NCI-H2196 (cell line): ENCODE measurements at regions not wholly inside any gene's neighbourhood (a gene's known extent, or its start where the extent isn't known, plus 50 kb on each side); places are given as distances from the start of the nearest gene placed in this dataset.

ENCODE experiments used
- DNase-seq: peaks from one replicate; lab custom pipeline; 2025; ENCODE audit not compliant: unreplicated experiment; lab: John Stamatoyannopoulos, UW

- no peak for DNase-seq
Observed at GRCh38 chr1:69129538-69129937, 438.2 kb upstream of the LRRC7 start.

GRCh38 chr1:69138172-69138571 lies 429.6 kb upstream of the LRRC7 start:
- no peak for DNase-seq

GRCh38 chr1:69139007-69139406 lies 428.7 kb upstream of the LRRC7 start:
- no peak for DNase-seq

GRCh38 chr1:69146303-69146702 lies 421.4 kb upstream of the LRRC7 start:
- DNase-seq, result no peak

- DNase-seq, result no peak
Observed at GRCh38 chr1:69148731-69149130, 419.0 kb upstream of the LRRC7 start.

- DNase-seq, result no peak
Observed at GRCh38 chr1:69157046-69157756, 410.5 kb upstream of the LRRC7 start.

GRCh38 chr1:69163241-69163640 lies 404.5 kb upstream of the LRRC7 start:
- DNase-seq, result no peak

GRCh38 chr1:69163779-69164178 lies 403.9 kb upstream of the LRRC7 start:
- no peak for DNase-seq

- no peak for DNase-seq
Observed at GRCh38 chr1:69167876-69168275, 399.8 kb upstream of the LRRC7 start.

GRCh38 chr1:69171248-69171647 lies 396.5 kb upstream of the LRRC7 start:
- no peak for DNase-seq

GRCh38 chr1:69172003-69173000 lies 395.4 kb upstream of the LRRC7 start:
- no peak for DNase-seq

GRCh38 chr1:69175053-69175452 lies 392.7 kb upstream of the LRRC7 start:
- DNase-seq, result no peak

- no peak for DNase-seq
Observed at GRCh38 chr1:69180358-69180757, 387.4 kb upstream of the LRRC7 start.

GRCh38 chr1:69185378-69185777 lies 382.3 kb upstream of the LRRC7 start:
- no peak for DNase-seq

- no peak for DNase-seq
Observed at GRCh38 chr1:69191335-69191734, 376.4 kb upstream of the LRRC7 start.

- DNase-seq, result no peak
Observed at GRCh38 chr1:69195136-69195535, 372.6 kb upstream of the LRRC7 start.

- no peak for DNase-seq
Observed at GRCh38 chr1:69196071-69196470, 371.7 kb upstream of the LRRC7 start.

GRCh38 chr1:69197816-69198215 lies 369.9 kb upstream of the LRRC7 start:
- DNase-seq, result no peak

GRCh38 chr1:69201716-69202115 lies 366.0 kb upstream of the LRRC7 start:
- no peak for DNase-seq

GRCh38 chr1:69203166-69203565 lies 364.6 kb upstream of the LRRC7 start:
- DNase-seq, result no peak

GRCh38 chr1:69213644-69214043 lies 354.1 kb upstream of the LRRC7 start:
- no peak for DNase-seq

- no peak for DNase-seq
Observed at GRCh38 chr1:69215883-69216282, 351.8 kb upstream of the LRRC7 start.
